ENCODE measurements at regions not wholly inside any gene's neighbourhood (a gene's known extent, or its start where the extent isn't known, plus 50 kb on each side); places are given as distances from the start of the nearest gene placed in this dataset.

DNA sequence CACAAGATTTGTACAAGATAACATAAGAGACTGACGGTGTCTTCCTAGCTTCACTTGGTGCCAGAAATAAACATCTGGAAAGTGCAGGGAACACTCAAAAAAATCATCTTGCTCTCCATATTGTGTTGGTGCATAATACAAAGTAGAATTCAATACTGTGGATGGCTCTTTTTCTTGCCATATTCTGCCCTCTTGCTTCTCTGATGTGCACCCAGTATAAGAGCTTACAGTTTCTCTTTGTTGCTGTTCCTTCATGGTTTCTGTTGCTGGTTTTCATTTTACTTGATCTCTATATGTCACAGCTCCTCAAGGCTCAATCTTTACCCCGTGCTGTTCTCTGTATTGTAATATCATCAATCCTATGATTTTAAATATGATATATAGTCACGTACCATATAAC lies 528.5 kb upstream of the ZP4 start:
- H3K79me2 ChIP-seq (ENCODE audit: insufficient read depth, low read length): no peaks in the 10 kb centered on the region
- no peak overlapping the region for H3K4me2 ChIP-seq (ENCODE audit: low read depth, low read length)
- BruUV-seq (replicated peaks): no TSS peak
- no peak overlapping the region for H3K4me3 ChIP-seq (replicated peaks in 1 of 3; ENCODE audit: insufficient read depth in 1 of 3, low read depth in 2 of 3, low read length in 3 of 3)
- no peaks in the 10 kb centered on the region for H3K4me1 ChIP-seq (ENCODE audit: insufficient read depth, low read length)
- no peaks in the 10 kb centered on the region for H4K20me1 ChIP-seq (ENCODE audit: insufficient read depth, low read length)
- in situ Hi-C loops (cut with HindIII; ENCODE audit: extremely low pct_ligation_motif_present, low pct_unique_long_range_greater_than_20kb) (no loop called here), intact Hi-C loops (cut with micrococcal nuclease; ENCODE audit: unreplicated experiment) (no loop called here)
- no peak overlapping the region for H3K27ac ChIP-seq (ENCODE audit: extremely low read length, insufficient read depth, low read length)
- 12% methylated on average over 3 of the region's 3 CpGs for WGBS (ENCODE audit: low lambda C conversion rate)
- no peaks in the 10 kb centered on the region for H3K36me3 ChIP-seq (replicated peaks in 1 of 2; ENCODE audit: control insufficient read depth in 1 of 2, insufficient read depth in 2 of 2, low read length in 2 of 2)
- H3K9me3 ChIP-seq (ENCODE audit: low read length): peaks cover 88% of the 10 kb centered on the region
- H3K9ac ChIP-seq (ENCODE audit: insufficient read depth, low read depth, low read length): no peak overlapping the region
- no peak for TF ChIP-seq SAFB2 (CRISPR knock-in tag; IDR thresholded peaks at IDR 0.05; ENCODE audit: borderline replicate concordance, low read depth)
- TF ChIP-seq, protein P1, sequence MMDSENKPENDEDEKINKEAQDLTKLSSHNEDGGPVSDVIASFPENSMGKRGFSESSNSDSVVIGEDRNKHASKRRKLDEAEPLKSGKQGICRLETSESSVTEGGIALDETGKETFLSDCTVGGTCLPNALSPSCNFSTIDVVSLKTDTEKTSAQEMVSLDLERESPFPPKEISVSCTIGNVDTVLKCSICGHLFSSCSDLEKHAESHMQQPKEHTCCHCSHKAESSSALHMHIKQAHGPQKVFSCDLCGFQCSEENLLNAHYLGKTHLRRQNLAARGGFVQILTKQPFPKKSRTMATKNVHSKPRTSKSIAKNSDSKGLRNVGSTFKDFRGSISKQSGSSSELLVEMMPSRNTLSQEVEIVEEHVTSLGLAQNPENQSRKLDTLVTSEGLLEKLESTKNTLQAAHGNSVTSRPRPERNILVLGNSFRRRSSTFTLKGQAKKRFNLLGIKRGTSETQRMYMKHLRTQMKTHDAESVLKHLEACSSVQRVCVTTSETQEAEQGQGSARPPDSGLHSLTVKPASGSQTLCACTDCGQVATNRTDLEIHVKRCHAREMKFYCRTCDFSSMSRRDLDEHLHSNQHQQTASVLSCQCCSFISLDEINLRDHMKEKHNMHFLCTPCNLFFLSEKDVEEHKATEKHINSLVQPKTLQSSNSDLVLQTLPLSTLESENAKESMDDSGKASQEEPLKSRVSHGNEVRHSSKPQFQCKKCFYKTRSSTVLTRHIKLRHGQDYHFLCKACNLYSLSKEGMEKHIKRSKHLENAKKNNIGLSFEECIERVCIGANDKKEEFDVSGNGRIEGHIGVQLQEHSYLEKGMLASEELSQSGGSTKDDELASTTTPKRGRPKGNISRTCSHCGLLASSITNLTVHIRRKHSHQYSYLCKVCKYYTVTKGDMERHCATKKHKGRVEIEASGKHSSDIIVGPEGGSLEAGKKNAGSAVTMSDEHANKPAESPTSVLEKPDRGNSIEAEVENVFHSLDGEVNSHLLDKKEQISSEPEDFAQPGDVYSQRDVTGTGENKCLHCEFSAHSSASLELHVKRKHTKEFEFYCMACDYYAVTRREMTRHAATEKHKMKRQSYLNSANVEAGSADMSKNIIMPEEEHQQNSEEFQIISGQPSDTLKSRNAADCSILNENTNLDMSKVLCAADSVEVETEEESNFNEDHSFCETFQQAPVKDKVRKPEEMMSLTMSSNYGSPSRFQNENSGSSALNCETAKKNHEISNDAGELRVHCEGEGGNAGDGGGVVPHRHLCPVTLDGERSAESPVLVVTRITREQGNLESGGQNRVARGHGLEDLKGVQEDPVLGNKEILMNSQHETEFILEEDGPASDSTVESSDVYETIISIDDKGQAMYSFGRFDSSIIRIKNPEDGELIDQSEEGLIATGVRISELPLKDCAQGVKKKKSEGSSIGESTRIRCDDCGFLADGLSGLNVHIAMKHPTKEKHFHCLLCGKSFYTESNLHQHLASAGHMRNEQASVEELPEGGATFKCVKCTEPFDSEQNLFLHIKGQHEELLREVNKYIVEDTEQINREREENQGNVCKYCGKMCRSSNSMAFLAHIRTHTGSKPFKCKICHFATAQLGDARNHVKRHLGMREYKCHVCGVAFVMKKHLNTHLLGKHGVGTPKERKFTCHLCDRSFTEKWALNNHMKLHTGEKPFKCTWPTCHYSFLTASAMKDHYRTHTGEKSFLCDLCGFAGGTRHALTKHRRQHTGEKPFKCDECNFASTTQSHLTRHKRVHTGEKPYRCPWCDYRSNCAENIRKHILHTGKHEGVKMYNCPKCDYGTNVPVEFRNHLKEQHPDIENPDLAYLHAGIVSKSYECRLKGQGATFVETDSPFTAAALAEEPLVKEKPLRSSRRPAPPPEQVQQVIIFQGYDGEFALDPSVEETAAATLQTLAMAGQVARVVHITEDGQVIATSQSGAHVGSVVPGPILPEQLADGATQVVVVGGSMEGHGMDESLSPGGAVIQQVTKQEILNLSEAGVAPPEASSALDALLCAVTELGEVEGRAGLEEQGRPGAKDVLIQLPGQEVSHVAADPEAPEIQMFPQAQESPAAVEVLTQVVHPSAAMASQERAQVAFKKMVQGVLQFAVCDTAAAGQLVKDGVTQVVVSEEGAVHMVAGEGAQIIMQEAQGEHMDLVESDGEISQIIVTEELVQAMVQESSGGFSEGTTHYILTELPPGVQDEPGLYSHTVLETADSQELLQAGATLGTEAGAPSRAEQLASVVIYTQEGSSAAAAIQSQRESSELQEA (CRISPR knock-in tag; IDR thresholded peaks at IDR 0.05; ENCODE audit: not compliant biosample characterization): no peak
- TF ChIP-seq HNF4G (IDR thresholded peaks at IDR 0.05; ENCODE audit: borderline replicate concordance, low read depth, low read length): no peak
- no peak for TF ChIP-seq HNF4G (CRISPR knock-in tag; IDR thresholded peaks at IDR 0.05; ENCODE audit: borderline replicate concordance, low read depth)
- TF ChIP-seq ZNF460 (CRISPR knock-in tag; IDR thresholded peaks at IDR 0.05; ENCODE audit: borderline replicate concordance): no peak
- ChIA-PET CTCF (ENCODE audit: low intra/inter-chr PET ratio, low total read pairs) (no interaction called here), POLR2A (no interaction called here)
- FAIRE-seq: no peak
- no peak for DNase-seq (ENCODE audit: low spot score)
- no peak for ATAC-seq
- H2AFZ ChIP-seq (ENCODE audit: low read length): no peak overlapping the region
- no peaks in the 10 kb centered on the region for H3K27me3 ChIP-seq (ENCODE audit: control insufficient read depth in 1 of 2, insufficient read depth in 2 of 2, low read length in 2 of 2)
